GM21367 (cell line): ENCODE measurements at regions not wholly inside any gene's neighbourhood (a gene's known extent, or its start where the extent isn't known, plus 50 kb on each side); places are given as distances from the start of the nearest gene placed in this dataset.

Source experiments
- ATAC-seq: cut with Tn5 transposase; IDR thresholded peaks from one replicate; pipeline ENCODE4 v1.9.1; 2021; ENCODE audit not compliant: unreplicated experiment

- no peak for ATAC-seq
Measured at GRCh38 chr12:118840878-118841277, 140.5 kb upstream of the SRRM4 start.

- no peak for ATAC-seq
Measured at GRCh38 chr12:118841588-118841987, 139.8 kb upstream of the SRRM4 start.

- no peak for ATAC-seq
Measured at GRCh38 chr12:118842866-118843265, 138.5 kb upstream of the SRRM4 start.

GRCh38 chr12:118846416-118846815, 134.9 kb upstream of the SRRM4 start:
- no peak for ATAC-seq

GRCh38 chr12:118850244-118850825, 131.0 kb upstream of the SRRM4 start:
- ATAC-seq, result no peak

- no peak for ATAC-seq
Measured at GRCh38 chr12:118851891-118852290, 129.4 kb upstream of the SRRM4 start.

GRCh38 chr12:118853634-118854033, 127.7 kb upstream of the SRRM4 start:
- no peak for ATAC-seq

- no peak for ATAC-seq
Measured at GRCh38 chr12:118855858-118856257, 125.5 kb upstream of the SRRM4 start.

GRCh38 chr12:118866346-118866745, 115.0 kb upstream of the SRRM4 start:
- no peak for ATAC-seq

- ATAC-seq, result no peak
Measured at GRCh38 chr12:118870551-118870950, 110.8 kb upstream of the SRRM4 start.

- ATAC-seq, result no peak
Measured at GRCh38 chr12:118874698-118875548, 106.4 kb upstream of the SRRM4 start.

GRCh38 chr12:118880720-118881493, 100.4 kb upstream of the SRRM4 start:
- no peak for ATAC-seq

- ATAC-seq, result no peak
Measured at GRCh38 chr12:118884226-118884625, 97.1 kb upstream of the SRRM4 start.

GRCh38 chr12:118900993-118901392, 80.3 kb upstream of the SRRM4 start:
- no peak for ATAC-seq

GRCh38 chr12:118908811-118909210, 72.5 kb upstream of the SRRM4 start:
- no peak for ATAC-seq

GRCh38 chr12:118912697-118913270, 68.6 kb upstream of the SRRM4 start:
- ATAC-seq, result no peak

GRCh38 chr12:118921761-118922160, 59.6 kb upstream of the SRRM4 start:
- ATAC-seq, result no peak

- no peak for ATAC-seq
Measured at GRCh38 chr12:118922405-118922804, 58.9 kb upstream of the SRRM4 start.

GRCh38 chr12:118925407-118925806, 55.9 kb upstream of the SRRM4 start:
- no peak for ATAC-seq

- no peak for ATAC-seq
Measured at GRCh38 chr12:118925826-118926225, 55.5 kb upstream of the SRRM4 start.
